Ovary (tissue), 7 donors: ENCODE measurements at regions not wholly inside any gene's neighbourhood (a gene's known extent, or its start where the extent isn't known, plus 50 kb on each side); places are given as distances from the start of the nearest gene placed in this dataset.

Experiments
- DNase-seq, 5 donors: peaks; one replicate each; pipeline ENCODE4 v3.0.0-alpha.2; 2019 to 2020
- H3K27ac ChIP-seq, 2 donors: fragments of 200-600 bp; one replicate each; pipeline versions ENCODE4 v1.5.1 to v1.8.0; 2019 to 2022
- H3K27me3 ChIP-seq: fragments of 200-600 bp; one replicate; pipeline ENCODE4 v1.8.0; 2022
- H3K36me3 ChIP-seq: fragments of 200-600 bp; sonication (generic); one replicate; pipeline ENCODE4 v1.5.1; 2019
- H3K4me1 ChIP-seq: one replicate; pipeline ENCODE4 v1.8.1; 2013; ENCODE audit warnings: mild to moderate bottlenecking, moderate library complexity; ENCODE audit not compliant: insufficient read depth
- H3K4me3 ChIP-seq: fragments of 200-600 bp; sonication (generic); one replicate; pipeline ENCODE4 v1.5.1; 2017
- H3K9me3 ChIP-seq, 2 donors: fragments of 200-600 bp in 1 of 2; sonication (generic) in 1 of 2; one replicate each; pipeline versions ENCODE4 v1.5.1 to v1.8.1; 2013 to 2019; ENCODE audit warnings: mild to moderate bottlenecking in 1 of 2, moderate library complexity in 1 of 2
- CTCF ChIP-seq, 3 donors: fragments of 450-650 bp in 2 of 3; fragments of 200-600 bp in 1 of 3; IDR thresholded peaks; one replicate each; pipeline versions ENCODE4 v1.5.1 to v1.8.0; 2016 to 2022; ENCODE audit warnings: antibody characterized with exemption in 3 of 3, mild to moderate bottlenecking in 1 of 3
- EP300 ChIP-seq: sonication (generic); formaldehyde crosslinking; IDR thresholded peaks from one replicate; pipeline ENCODE4 v1.6.1; 2017; ENCODE audit warnings: antibody characterized with exemption
- POLR2A ChIP-seq: fragments of 450-650 bp; IDR thresholded peaks from one replicate; pipeline ENCODE4 v1.6.1; 2017; ENCODE audit warnings: antibody characterized with exemption, mild to moderate bottlenecking, moderate library complexity
- WGBS, 3 donors: extraction: QIAGEN DNeasy Blood & Tissue Kit in 1 of 3; methylation state at CpG; one replicate each; pipeline versions ENCODE4 v1.1.5 to v1.1.7; 2013 to 2017; 5-methylcytosine and 5-hydroxymethylcytosine counted together
- intact Hi-C, 4 donors: fragments of 100-400 bp; cut with DNase I; formaldehyde crosslinking; loops; one replicate each; pipeline versions ENCODE4 v1.11.0 to v1.15.1; 2022 to 2023
- donor health status: DM: no; HTN: no; CAD: no; lungs with moderate emphysema.
- donor health status: DM: no; HTN: no; CAD: no.
- donor health status: Bipolar disorder and iron deficiency.
- donor health status: DM: no; HTN: no; CAD: no.
- donor health status: DM: yes; HTN: yes; CAD: no.

GRCh38 chr14:105854600-105855245 is 328.3 kb downstream of the TMEM121 start:
- Histone ChIP-seq H3K36me3 (no peaks in the 10 kb centered on the region), H3K4me1 (no peaks in the 10 kb centered on the region), H3K27me3 (no peaks in the 10 kb centered on the region), H3K9me3 (peaks cover 0 to 7% of the 10 kb centered on the region in 2 donors), H3K27ac (no peak overlapping the region), H3K4me3 (no peak overlapping the region)
- intact Hi-C loops = no loop called here
- WGBS, 3 donors = 90 to 91% (median 91%) methylated on average over 25 to 26 of the region's 26 CpGs
- DNase-seq = peak in 2 of 5 donors; percentile 9 to 10
- TF ChIP-seq POLR2A = no peak
- TF ChIP-seq EP300 = no peak
- no peak for TF ChIP-seq CTCF (IDR thresholded peaks at IDR 0.05)

DNA sequence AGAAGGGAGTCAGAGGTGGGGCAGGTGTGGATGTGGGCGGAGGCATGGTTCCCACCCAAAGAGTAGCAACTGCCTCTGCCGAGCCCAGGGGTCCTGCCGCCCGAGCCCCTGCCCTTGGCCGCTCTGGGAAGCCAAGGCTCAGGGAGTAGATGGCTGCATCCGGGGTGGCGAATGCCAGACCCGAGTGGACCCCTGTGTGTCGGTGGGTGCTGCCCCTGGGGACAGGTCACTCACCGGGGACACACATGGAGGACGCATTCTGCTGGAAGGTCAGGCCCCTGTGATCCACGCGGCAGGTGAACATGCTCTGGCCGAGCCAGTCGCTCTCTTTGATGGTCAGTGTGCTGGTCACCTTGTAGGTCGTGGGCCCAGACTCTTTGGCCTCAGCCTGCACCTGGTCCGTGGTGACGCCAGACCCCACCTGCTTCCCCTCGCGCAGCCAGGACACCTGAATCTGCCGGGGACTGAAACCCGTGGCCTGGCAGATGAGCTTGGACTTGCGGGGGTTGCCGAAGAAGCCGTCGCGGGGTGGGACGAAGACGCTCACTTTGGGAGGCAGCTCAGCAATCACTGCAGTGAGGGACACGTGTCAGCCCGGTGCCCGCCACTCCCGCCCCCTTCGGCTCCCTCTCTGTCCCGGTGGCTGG is 329.0 kb downstream of the TMEM121 start:
- DNase-seq = peak in 2 of 5 donors; percentile 16 to 17
- Histone ChIP-seq H3K27me3 (no peaks in the 10 kb centered on the region), H3K4me3 (no peak overlapping the region), H3K9me3 (peaks cover 0 to 7% of the 10 kb centered on the region in 2 donors), H3K36me3 (no peaks in the 10 kb centered on the region), H3K4me1 (no peaks in the 10 kb centered on the region), H3K27ac (no peak overlapping the region)
- 89 to 90% (median 89%) methylated on average over 35 of the region's 35 CpGs for WGBS, 3 donors
- no peak for TF ChIP-seq POLR2A
- no peak for TF ChIP-seq EP300
- TF ChIP-seq CTCF (IDR thresholded peaks at IDR 0.05) = no peak
- intact Hi-C loops = no loop called here

DNA sequence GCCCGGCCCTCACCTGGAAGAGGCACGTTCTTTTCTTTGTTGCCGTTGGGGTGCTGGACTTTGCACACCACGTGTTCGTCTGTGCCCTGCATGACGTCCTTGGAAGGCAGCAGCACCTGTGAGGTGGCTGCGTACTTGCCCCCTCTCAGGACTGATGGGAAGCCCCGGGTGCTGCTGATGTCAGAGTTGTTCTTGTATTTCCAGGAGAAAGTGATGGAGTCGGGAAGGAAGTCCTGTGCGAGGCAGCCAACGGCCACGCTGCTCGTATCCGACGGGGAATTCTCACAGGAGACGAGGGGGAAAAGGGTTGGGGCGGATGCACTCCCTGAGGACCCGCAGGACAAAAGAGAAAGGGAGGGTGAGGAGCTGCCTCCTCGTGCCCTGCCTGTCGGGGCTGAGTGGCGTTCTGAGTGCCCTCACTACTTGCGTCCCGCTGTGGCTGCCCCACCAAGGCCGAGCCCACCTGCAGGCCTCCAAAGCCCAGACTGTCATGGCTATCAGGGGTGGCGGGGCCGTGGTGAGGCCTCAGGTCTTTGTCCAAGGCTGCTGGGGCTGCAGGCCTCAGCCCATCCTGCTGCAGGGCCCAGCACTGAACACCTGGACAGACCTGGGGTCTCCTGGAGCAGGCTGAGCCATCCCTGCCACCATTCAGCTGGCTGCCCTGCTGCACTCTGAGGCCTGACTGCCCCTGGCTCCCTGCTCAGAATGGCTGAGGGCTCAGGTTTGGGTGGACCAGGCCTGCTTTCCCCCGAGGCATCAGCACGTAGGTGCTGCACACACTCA is 329.7 kb downstream of the TMEM121 start:
- DNase-seq = peak in 4 of 5 donors; percentile 1 to 19 (median 2)
- Histone ChIP-seq H3K9me3 (peaks cover 0 to 7% of the 10 kb centered on the region in 2 donors), H3K27ac (no peak overlapping the region), H3K4me3 (no peak overlapping the region), H3K27me3 (no peaks in the 10 kb centered on the region), H3K4me1 (no peaks in the 10 kb centered on the region), H3K36me3 (no peaks in the 10 kb centered on the region)
- intact Hi-C loops = no loop called here
- no peak for TF ChIP-seq POLR2A
- no peak for TF ChIP-seq CTCF (IDR thresholded peaks at IDR 0.05)
- TF ChIP-seq EP300 = no peak
- 82 to 83% (median 82%) methylated on average over 28 of the region's 28 CpGs for WGBS, 3 donors

DNA sequence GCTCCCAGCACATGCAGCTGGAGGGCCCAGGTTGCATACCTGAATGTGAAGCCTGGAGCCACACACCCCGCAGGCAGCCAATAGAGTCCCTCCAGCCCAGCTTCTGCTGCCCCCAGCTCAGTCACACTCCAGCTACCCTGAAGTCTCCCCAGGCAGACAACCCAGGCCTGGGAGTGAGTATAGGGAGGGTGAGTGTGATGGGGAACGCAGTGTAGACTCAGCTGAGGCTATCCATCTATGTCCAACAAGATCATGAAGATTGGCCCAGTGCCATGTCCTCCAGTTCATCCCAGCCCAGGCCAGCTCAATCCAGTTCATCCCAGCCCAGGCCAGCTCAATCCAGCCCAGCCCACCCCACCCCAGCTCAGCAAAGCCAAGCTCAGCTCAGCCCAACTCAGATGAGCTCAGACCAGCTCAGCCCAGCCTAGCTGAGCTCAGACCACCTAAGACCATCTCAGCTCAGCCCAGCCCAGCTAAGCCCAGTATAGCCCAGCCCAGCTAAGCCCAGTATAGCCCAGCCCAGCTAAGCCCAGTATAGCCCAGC is 330.4 kb downstream of the TMEM121 start:
- no peak overlapping the region for H3K4me3 ChIP-seq
- peak in 4 of 5 donors; percentile 2 to 8 (median 3) for DNase-seq

More for the DNA sequence above, 330.4 kb downstream of the TMEM121 start:
- intact Hi-C loops = no loop called here
- Histone ChIP-seq H3K36me3 (no peaks in the 10 kb centered on the region), H3K4me1 (no peaks in the 10 kb centered on the region), H3K9me3 (peaks cover 0 to 7% of the 10 kb centered on the region in 2 donors), H3K27ac (no peak overlapping the region), H3K27me3 (no peaks in the 10 kb centered on the region)
- 71 to 86% (median 79%) methylated on average over 2 of the region's 2 CpGs for WGBS, 3 donors
- TF ChIP-seq EP300 = no peak
- no peak for TF ChIP-seq CTCF (IDR thresholded peaks at IDR 0.05)
- TF ChIP-seq POLR2A = no peak
